ENCODE measurements at regions not wholly inside any gene's neighbourhood (a gene's known extent, or its start where the extent isn't known, plus 50 kb on each side); places are given as distances from the start of the nearest gene placed in this dataset.

GRCh38 chr15:95446854-95447253 is 883.6 kb upstream of the NR2F2 start:
- H2AFZ ChIP-seq (ENCODE audit: low read length): no peak overlapping the region
- no peaks in the 10 kb centered on the region for H3K4me1 ChIP-seq (ENCODE audit: control insufficient read depth, extremely low read depth, insufficient read depth, low read length)
- no peaks in the 10 kb centered on the region for H4K20me1 ChIP-seq (ENCODE audit: control insufficient read depth, extremely low read depth, insufficient read depth, low read length)
- H3K27me3 ChIP-seq (ENCODE audit: control insufficient read depth, insufficient read depth, low read length): no peaks in the 10 kb centered on the region
- TF ChIP-seq CTCF (conservative IDR thresholded peaks at IDR 0.05 in 1 of 2, IDR thresholded peaks at IDR 0.05 in 1 of 2; ENCODE audit: low read depth in 1 of 2, low read length in 2 of 2) (no peak), EZH2 (IDR thresholded peaks at IDR 0.05; ENCODE audit: low read length, missing control alignments) (no peak)
- DNase-seq (ENCODE audit: low read depth in 2 of 2): no peak
- H3K9me3 ChIP-seq (ENCODE audit: control insufficient read depth, insufficient read depth, low read depth, low read length): no peaks in the 10 kb centered on the region
- no peak overlapping the region for H3K9ac ChIP-seq (ENCODE audit: insufficient read depth, low read length)
- H3K4me2 ChIP-seq (ENCODE audit: extremely low read depth, insufficient read depth, low read length): no peak overlapping the region
- no peaks in the 10 kb centered on the region for H3K36me3 ChIP-seq (ENCODE audit: control insufficient read depth, insufficient read depth, low read length)
- H3K27ac ChIP-seq (ENCODE audit: insufficient read depth, low read length): no peak overlapping the region
- H3K79me2 ChIP-seq (ENCODE audit: control insufficient read depth, insufficient read depth, low read length): no peaks in the 10 kb centered on the region
- H3K4me3 ChIP-seq (replicated peaks in 1 of 4; ENCODE audit: control extremely low read depth in 1 of 4, insufficient read depth in 1 of 4, low read depth in 3 of 4, low read length in 4 of 4): no peak overlapping the region

- H3K4me2 ChIP-seq (ENCODE audit: extremely low read depth, insufficient read depth, low read length): no peak overlapping the region
- TF ChIP-seq EZH2 (IDR thresholded peaks at IDR 0.05; ENCODE audit: low read length, missing control alignments) (no peak), CTCF (conservative IDR thresholded peaks at IDR 0.05 in 1 of 2, IDR thresholded peaks at IDR 0.05 in 1 of 2; ENCODE audit: low read depth in 1 of 2, low read length in 2 of 2) (no peak)
- no peaks in the 10 kb centered on the region for H3K36me3 ChIP-seq (ENCODE audit: control insufficient read depth, insufficient read depth, low read length)
- no peaks in the 10 kb centered on the region for H3K4me1 ChIP-seq (ENCODE audit: control insufficient read depth, extremely low read depth, insufficient read depth, low read length)
- DNase-seq (ENCODE audit: low read depth in 2 of 2): no peak
- H3K9me3 ChIP-seq (ENCODE audit: control insufficient read depth, insufficient read depth, low read depth, low read length): no peaks in the 10 kb centered on the region
- no peak overlapping the region for H3K9ac ChIP-seq (ENCODE audit: insufficient read depth, low read length)
- no peaks in the 10 kb centered on the region for H3K27me3 ChIP-seq (ENCODE audit: control insufficient read depth, insufficient read depth, low read length)
- no peak overlapping the region for H3K27ac ChIP-seq (ENCODE audit: insufficient read depth, low read length)
- H4K20me1 ChIP-seq (ENCODE audit: control insufficient read depth, extremely low read depth, insufficient read depth, low read length): no peaks in the 10 kb centered on the region
- no peaks in the 10 kb centered on the region for H3K79me2 ChIP-seq (ENCODE audit: control insufficient read depth, insufficient read depth, low read length)
- no peak overlapping the region for H2AFZ ChIP-seq (ENCODE audit: low read length)
- H3K4me3 ChIP-seq (replicated peaks in 1 of 4; ENCODE audit: control extremely low read depth in 1 of 4, insufficient read depth in 1 of 4, low read depth in 3 of 4, low read length in 4 of 4): no peak overlapping the region
Observed at GRCh38 chr15:95447486-95447885, 883.0 kb upstream of the NR2F2 start.

- no peaks in the 10 kb centered on the region for H3K79me2 ChIP-seq (ENCODE audit: control insufficient read depth, insufficient read depth, low read length)
- no peaks in the 10 kb centered on the region for H3K4me1 ChIP-seq (ENCODE audit: control insufficient read depth, extremely low read depth, insufficient read depth, low read length)
- H3K4me2 ChIP-seq (ENCODE audit: extremely low read depth, insufficient read depth, low read length): no peak overlapping the region
- no peaks in the 10 kb centered on the region for H3K36me3 ChIP-seq (ENCODE audit: control insufficient read depth, insufficient read depth, low read length)
- DNase-seq (ENCODE audit: low read depth in 2 of 2): peak; percentile 31 to 46
- H3K27me3 ChIP-seq (ENCODE audit: control insufficient read depth, insufficient read depth, low read length): no peaks in the 10 kb centered on the region
- TF ChIP-seq CTCF (conservative IDR thresholded peaks at IDR 0.05 in 1 of 2, IDR thresholded peaks at IDR 0.05 in 1 of 2; ENCODE audit: low read depth in 1 of 2, low read length in 2 of 2): no peak
- H3K27ac ChIP-seq (ENCODE audit: insufficient read depth, low read length): peak overlapping the region; percentile 31
- no peak overlapping the region for H3K4me3 ChIP-seq (replicated peaks in 1 of 4; ENCODE audit: control extremely low read depth in 1 of 4, insufficient read depth in 1 of 4, low read depth in 3 of 4, low read length in 4 of 4)
- no peak overlapping the region for H3K9ac ChIP-seq (ENCODE audit: insufficient read depth, low read length)
- H3K9me3 ChIP-seq (ENCODE audit: control insufficient read depth, insufficient read depth, low read depth, low read length): no peaks in the 10 kb centered on the region
- H4K20me1 ChIP-seq (ENCODE audit: control insufficient read depth, extremely low read depth, insufficient read depth, low read length): no peaks in the 10 kb centered on the region
- no peak overlapping the region for H2AFZ ChIP-seq (ENCODE audit: low read length)
Observed at GRCh38 chr15:95448531-95449229, 881.8 kb upstream of the NR2F2 start.

Measured in fibroblast of lung (primary cell).